ENCODE measurements at regions not wholly inside any gene's neighbourhood (a gene's known extent, or its start where the extent isn't known, plus 50 kb on each side); places are given as distances from the start of the nearest gene placed in this dataset.

- ATAC-seq (no peak), DNase-seq (ENCODE audit: low read depth, low spot score) (no peak)
- H3K4me1 ChIP-seq (ENCODE audit: control insufficient read depth, insufficient read depth, low read length): no peaks in the 10 kb centered on the region
- no peaks in the 10 kb centered on the region for H3K27me3 ChIP-seq (ENCODE audit: control insufficient read depth, insufficient read depth, low read length)
- no peaks in the 10 kb centered on the region for H3K36me3 ChIP-seq (ENCODE audit: control insufficient read depth, insufficient read depth, low read length)
- CTCF ChIA-PET: no interaction called here
- in situ Hi-C loops (cut with HindIII; ENCODE audit: low pct_unique_long_range_greater_than_20kb, low sequenced_read_pairs): no loop called here
- no peak overlapping the region for H3K4me3 ChIP-seq (ENCODE audit: low read depth in 2 of 2, low read length in 2 of 2)
- no peaks in the 10 kb centered on the region for H3K9me3 ChIP-seq (ENCODE audit: control insufficient read depth, insufficient read depth, low read depth, low read length)
- no TSS peak for BruUV-seq (replicated peaks)
- intact Hi-C loops (cut with micrococcal nuclease; ENCODE audit: unreplicated experiment): no loop called here
- TF ChIP-seq TCF7L2 (IDR thresholded peaks at IDR 0.05; ENCODE audit: low read depth, low read length): no peak
- TF ChIP-seq, protein P1, sequence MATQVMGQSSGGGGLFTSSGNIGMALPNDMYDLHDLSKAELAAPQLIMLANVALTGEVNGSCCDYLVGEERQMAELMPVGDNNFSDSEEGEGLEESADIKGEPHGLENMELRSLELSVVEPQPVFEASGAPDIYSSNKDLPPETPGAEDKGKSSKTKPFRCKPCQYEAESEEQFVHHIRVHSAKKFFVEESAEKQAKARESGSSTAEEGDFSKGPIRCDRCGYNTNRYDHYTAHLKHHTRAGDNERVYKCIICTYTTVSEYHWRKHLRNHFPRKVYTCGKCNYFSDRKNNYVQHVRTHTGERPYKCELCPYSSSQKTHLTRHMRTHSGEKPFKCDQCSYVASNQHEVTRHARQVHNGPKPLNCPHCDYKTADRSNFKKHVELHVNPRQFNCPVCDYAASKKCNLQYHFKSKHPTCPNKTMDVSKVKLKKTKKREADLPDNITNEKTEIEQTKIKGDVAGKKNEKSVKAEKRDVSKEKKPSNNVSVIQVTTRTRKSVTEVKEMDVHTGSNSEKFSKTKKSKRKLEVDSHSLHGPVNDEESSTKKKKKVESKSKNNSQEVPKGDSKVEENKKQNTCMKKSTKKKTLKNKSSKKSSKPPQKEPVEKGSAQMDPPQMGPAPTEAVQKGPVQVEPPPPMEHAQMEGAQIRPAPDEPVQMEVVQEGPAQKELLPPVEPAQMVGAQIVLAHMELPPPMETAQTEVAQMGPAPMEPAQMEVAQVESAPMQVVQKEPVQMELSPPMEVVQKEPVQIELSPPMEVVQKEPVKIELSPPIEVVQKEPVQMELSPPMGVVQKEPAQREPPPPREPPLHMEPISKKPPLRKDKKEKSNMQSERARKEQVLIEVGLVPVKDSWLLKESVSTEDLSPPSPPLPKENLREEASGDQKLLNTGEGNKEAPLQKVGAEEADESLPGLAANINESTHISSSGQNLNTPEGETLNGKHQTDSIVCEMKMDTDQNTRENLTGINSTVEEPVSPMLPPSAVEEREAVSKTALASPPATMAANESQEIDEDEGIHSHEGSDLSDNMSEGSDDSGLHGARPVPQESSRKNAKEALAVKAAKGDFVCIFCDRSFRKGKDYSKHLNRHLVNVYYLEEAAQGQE (IDR thresholded peaks at IDR 0.05; ENCODE audit: insufficient read depth in 1 of 2, low read depth in 2 of 2, low read length in 1 of 2): no peak
- TF ChIP-seq POLR2AphosphoS5 (IDR thresholded peaks at IDR 0.05; ENCODE audit: low read depth, low read length): no peak
- no peak for TF ChIP-seq CTCF (IDR thresholded peaks at IDR 0.05)
- TF ChIP-seq SIN3A (IDR thresholded peaks at IDR 0.05; ENCODE audit: borderline replicate concordance, insufficient read depth, low read depth, low read length): no peak
- POLR2A ChIA-PET: no interaction called here
- no peak overlapping the region for H3K27ac ChIP-seq (ENCODE audit: low read length)
These were observed 304.2 kb downstream of the TFAP2C start for GRCh38 chr20:56933331-56933698.

GRCh38 chr20:56934888-56935287 is 305.8 kb downstream of the TFAP2C start:
- H3K4me1 ChIP-seq (ENCODE audit: control insufficient read depth, insufficient read depth, low read length): no peaks in the 10 kb centered on the region
- DNase-seq (ENCODE audit: low read depth, low spot score): no peak
- H3K9me3 ChIP-seq (ENCODE audit: control insufficient read depth, insufficient read depth, low read depth, low read length): no peaks in the 10 kb centered on the region
- no peak for ATAC-seq
- in situ Hi-C loops (cut with HindIII; ENCODE audit: low pct_unique_long_range_greater_than_20kb, low sequenced_read_pairs): no loop called here
- TF ChIP-seq CTCF (IDR thresholded peaks at IDR 0.05) (no peak), POLR2AphosphoS5 (IDR thresholded peaks at IDR 0.05; ENCODE audit: low read depth, low read length) (no peak), TCF7L2 (IDR thresholded peaks at IDR 0.05; ENCODE audit: low read depth, low read length) (no peak), SIN3A (IDR thresholded peaks at IDR 0.05; ENCODE audit: borderline replicate concordance, insufficient read depth, low read depth, low read length) (no peak)
- TF ChIP-seq, protein P1 (IDR thresholded peaks at IDR 0.05; ENCODE audit: insufficient read depth in 1 of 2, low read depth in 2 of 2, low read length in 1 of 2): no peak
- no peaks in the 10 kb centered on the region for H3K36me3 ChIP-seq (ENCODE audit: control insufficient read depth, insufficient read depth, low read length)
- no peak overlapping the region for H3K27ac ChIP-seq (ENCODE audit: low read length)
- no TSS peak for BruUV-seq (replicated peaks)
- H3K4me3 ChIP-seq (ENCODE audit: low read depth in 2 of 2, low read length in 2 of 2): no peak overlapping the region
- intact Hi-C loops (cut with micrococcal nuclease; ENCODE audit: unreplicated experiment): no loop called here
- ChIA-PET CTCF (no interaction called here), POLR2A (interaction anchor here (0.6 kb wide), 1 partner anchor 74 kb away, joined by 7 read pairs; no protein-coding TSS in a partner anchor)
- H3K27me3 ChIP-seq (ENCODE audit: control insufficient read depth, insufficient read depth, low read length): no peaks in the 10 kb centered on the region
